Fibroblast of lung (primary cell): ENCODE measurements at regions not wholly inside any gene's neighbourhood (a gene's known extent, or its start where the extent isn't known, plus 50 kb on each side); places are given as distances from the start of the nearest gene placed in this dataset.

Experiments
- CTCF ChIP-seq, 2 donors: IDR thresholded peaks in 1 of 2; conservative IDR thresholded peaks in 1 of 2; 1 replicate in 1 of 2; 2 replicates in 1 of 2; pipeline ENCODE4 v1.5.1; 2011 to 2012; ENCODE audit warnings: low read length in 2 of 2, control low read depth in 1 of 2, inconsistent platforms in 1 of 2, low read depth in 1 of 2, mild to moderate bottlenecking in 1 of 2
- EZH2 ChIP-seq: IDR thresholded peaks from 2 replicates; pipeline ENCODE4 v1.5.1; 2012; ENCODE audit warnings: low read length, control low read depth, mild to moderate bottlenecking; ENCODE audit errors: missing control alignments

GRCh38 chr6:22072949-22073348 is 223.9 kb downstream of the PRL start:
- TF ChIP-seq CTCF (conservative IDR thresholded peaks at IDR 0.05 in 1 of 2, IDR thresholded peaks at IDR 0.05 in 1 of 2; ENCODE audit: low read depth in 1 of 2, low read length in 2 of 2): no peak
- TF ChIP-seq EZH2: no peak
